ENCODE measurements at regions not wholly inside any gene's neighbourhood (a gene's known extent, or its start where the extent isn't known, plus 50 kb on each side); places are given as distances from the start of the nearest gene placed in this dataset.

DNA sequence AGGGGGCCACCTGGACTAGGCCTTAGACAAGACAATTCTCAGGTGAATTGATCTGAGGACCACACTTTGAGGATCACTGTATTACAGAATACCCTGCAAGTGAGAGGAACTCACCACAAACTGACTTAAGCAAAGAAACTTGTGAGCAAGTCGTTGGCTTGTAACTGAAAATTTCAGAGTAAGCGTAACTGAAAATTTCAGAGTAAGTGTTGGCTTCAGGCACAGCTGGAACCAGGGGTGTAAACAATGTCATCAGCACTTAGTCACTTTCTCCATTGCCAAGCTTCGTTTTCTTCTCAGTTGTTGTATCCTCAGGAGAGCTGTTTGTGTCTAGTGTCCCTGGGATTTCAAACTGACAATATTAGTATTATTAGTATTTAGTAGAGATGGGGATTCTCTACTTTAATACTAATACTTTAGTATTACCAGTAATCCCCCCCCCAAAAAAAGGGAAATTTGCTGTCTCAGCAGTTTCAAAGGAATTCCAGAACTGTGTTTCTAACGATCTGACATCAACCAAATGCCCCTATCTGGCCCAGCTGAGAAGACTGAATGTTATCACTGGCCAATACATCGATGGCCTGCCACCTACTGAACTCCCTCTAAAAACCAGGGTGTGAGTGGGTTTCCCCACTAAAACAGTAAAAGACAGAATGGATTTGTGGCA is 474.4 kb downstream of the NTRK3 start:
- no peak for DNase-seq (ENCODE audit: low read depth)
- H3K4me3 ChIP-seq (ENCODE audit: low read length): no peak overlapping the region
- TF ChIP-seq, protein P1, sequence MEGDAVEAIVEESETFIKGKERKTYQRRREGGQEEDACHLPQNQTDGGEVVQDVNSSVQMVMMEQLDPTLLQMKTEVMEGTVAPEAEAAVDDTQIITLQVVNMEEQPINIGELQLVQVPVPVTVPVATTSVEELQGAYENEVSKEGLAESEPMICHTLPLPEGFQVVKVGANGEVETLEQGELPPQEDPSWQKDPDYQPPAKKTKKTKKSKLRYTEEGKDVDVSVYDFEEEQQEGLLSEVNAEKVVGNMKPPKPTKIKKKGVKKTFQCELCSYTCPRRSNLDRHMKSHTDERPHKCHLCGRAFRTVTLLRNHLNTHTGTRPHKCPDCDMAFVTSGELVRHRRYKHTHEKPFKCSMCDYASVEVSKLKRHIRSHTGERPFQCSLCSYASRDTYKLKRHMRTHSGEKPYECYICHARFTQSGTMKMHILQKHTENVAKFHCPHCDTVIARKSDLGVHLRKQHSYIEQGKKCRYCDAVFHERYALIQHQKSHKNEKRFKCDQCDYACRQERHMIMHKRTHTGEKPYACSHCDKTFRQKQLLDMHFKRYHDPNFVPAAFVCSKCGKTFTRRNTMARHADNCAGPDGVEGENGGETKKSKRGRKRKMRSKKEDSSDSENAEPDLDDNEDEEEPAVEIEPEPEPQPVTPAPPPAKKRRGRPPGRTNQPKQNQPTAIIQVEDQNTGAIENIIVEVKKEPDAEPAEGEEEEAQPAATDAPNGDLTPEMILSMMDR (IDR thresholded peaks at IDR 0.05; ENCODE audit: insufficient read depth, low read depth, low read length, missing control alignments): no peak

DNA sequence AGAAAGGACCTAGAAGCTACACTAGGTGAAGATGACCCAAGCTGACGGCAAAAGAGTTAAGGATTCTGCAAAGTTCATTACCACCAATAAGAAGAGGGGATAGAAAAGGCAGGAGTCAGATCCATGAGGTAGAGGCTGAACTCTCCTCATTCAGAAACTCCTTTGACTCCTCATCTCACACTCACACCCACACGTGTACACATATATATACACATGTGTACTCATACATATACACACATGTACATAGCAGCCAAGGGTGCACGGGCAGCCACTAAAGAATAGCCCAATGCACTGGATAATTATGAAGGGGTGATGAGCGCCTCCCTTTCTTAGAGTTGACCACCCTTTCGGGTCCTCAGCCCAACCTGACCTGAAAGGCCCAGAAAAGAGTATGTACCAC is 476.8 kb downstream of the NTRK3 start:
- TF ChIP-seq, protein P1 (IDR thresholded peaks at IDR 0.05; ENCODE audit: insufficient read depth, low read depth, low read length, missing control alignments): no peak
- no peak for DNase-seq (ENCODE audit: low read depth)

DNA sequence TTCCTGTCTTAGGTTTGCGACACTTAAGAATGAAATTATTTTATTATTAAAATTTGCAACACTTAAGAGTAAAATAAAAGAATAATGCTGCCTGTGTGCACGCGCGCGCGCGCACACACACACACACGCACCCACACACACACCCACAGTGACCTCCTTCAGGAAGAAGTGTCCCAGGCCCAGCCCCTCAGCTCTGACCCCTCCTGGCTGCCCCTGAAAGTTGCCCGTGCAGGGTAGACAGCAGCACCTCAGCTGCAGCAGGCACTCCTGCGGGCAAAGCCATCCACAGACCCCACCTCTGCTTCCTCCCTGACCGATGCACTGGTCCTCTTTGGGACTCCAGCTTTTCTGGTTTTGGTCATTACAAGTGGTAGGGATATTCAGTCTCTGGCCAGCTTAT is 478.2 kb downstream of the NTRK3 start:
- H3K4me3 ChIP-seq (ENCODE audit: low read length): no peak overlapping the region
- TF ChIP-seq, protein P1 (IDR thresholded peaks at IDR 0.05; ENCODE audit: insufficient read depth, low read depth, low read length, missing control alignments): no peak
- no peak for DNase-seq (ENCODE audit: low read depth)

More for the DNA sequence above, 476.8 kb downstream of the NTRK3 start:
- no peak overlapping the region for H3K4me3 ChIP-seq (ENCODE audit: low read length)

DNA sequence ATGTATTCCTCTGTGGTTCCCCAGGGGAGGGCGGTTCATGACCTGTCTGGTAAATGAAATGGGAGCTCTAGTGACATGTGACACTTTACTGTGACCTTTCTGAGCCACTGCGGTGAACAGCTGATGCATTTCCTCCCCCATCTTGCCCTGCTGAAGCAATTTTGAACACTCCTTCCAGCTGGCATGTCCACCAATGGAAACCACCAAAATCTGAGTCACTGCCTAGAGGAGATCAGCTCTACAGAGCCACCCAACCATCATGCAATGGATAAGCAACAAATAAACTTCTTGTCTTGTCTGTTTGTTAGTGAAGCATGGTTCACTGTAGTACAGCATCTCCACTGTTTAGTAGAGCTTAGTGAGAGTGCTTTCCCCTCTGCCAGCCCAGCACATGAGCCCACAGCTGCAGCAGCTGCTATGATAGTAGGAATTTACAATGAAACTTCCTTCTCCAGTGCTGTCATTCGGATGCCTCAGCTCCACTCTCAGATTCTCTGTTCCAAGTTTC is 479.4 kb downstream of the NTRK3 start:
- no peak overlapping the region for H3K4me3 ChIP-seq (ENCODE audit: low read length)
- DNase-seq (ENCODE audit: low read depth): no peak
- TF ChIP-seq, protein P1 (IDR thresholded peaks at IDR 0.05; ENCODE audit: insufficient read depth, low read depth, low read length, missing control alignments): no peak

DNA sequence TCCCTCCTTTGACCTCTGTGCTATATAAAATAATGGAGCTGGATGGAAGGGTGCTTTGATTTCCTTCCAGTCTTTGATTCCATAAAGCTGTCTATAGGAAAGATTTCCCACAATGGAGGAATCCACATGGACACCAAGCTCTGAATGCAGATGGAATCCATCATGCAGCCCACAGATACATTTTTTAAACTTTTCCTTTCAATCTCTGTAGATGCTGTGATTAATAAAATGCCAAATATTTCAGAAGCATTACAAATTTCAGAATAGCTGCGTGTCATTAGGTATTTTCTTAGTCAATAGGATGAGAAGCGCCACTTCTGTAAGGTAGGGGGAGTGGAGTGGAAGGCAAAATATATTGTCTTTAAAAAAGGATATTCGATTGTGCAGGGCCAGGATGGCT is 489.0 kb downstream of the NTRK3 start:
- DNase-seq (ENCODE audit: low read depth): no peak

DNA sequence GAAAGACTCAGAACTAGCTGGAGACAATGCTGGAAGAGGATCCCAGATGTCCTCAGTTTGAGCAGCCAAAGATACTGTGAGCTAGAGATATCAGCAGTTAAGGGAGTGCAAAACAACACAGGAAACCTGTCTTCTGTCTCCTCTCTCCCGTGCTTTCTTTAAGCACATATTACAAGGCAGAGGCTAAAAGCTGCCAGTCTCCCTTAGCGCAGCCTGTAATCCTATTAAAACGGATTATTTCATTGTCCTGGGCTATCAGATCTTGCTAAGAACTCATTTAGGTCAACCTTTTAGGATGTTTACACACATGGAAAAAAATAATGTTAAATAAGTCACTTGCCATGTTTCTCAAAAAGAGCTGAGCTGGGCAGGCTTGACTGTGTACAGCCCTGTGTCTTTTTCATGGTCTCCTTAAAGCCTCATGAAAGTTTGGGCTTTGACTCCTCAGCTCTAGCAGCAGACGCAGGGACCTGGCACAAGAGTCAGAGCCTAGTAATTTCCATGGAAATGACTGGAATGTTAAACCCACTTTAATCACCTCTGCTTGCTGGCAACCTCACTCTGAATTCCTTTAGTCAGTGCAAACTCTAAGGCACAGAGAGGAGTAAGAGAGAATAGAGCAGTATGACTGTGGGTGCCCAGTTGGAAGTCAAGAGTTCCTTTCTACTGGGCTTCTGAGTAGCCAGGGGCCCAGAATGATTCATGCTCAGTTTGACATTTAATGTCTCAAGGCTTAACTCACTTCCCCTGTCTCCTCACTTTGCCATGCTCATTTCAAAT is 491.9 kb downstream of the NTRK3 start:
- no peak overlapping the region for H3K4me3 ChIP-seq (ENCODE audit: low read length)
- peak; percentile 18 for DNase-seq (ENCODE audit: low read depth)
- TF ChIP-seq, protein P1 (IDR thresholded peaks at IDR 0.05; ENCODE audit: insufficient read depth, low read depth, low read length, missing control alignments): no peak

More for the DNA sequence above, 489.0 kb downstream of the NTRK3 start:
- no peak overlapping the region for H3K4me3 ChIP-seq (ENCODE audit: low read length)
- TF ChIP-seq, protein P1 (IDR thresholded peaks at IDR 0.05; ENCODE audit: insufficient read depth, low read depth, low read length, missing control alignments): no peak

Measured in epithelial cell of esophagus (primary cell).